ENCODE measurements at regions not wholly inside any gene's neighbourhood (a gene's known extent, or its start where the extent isn't known, plus 50 kb on each side); places are given as distances from the start of the nearest gene placed in this dataset.

DNA sequence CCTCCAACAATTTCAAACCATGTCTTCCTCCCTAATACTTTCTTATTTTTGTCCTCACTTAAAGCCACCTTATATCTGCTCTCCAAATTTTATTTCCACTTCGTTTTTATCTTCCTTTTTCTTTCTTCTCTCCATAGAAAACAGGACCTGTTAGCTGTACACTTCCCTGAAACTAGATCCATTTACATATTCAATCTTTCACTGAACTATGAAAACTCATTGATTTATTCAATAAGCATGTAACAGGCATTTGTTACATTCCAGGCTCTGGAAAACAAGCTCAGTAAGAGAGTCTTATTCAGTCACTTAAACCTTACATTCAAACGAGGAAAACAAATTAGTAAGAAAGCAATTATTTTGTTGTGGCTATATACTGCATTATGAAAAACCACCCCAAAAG, 1225.3 kb downstream of the SUCLG1 start:
- TF ChIP-seq, protein P1, sequence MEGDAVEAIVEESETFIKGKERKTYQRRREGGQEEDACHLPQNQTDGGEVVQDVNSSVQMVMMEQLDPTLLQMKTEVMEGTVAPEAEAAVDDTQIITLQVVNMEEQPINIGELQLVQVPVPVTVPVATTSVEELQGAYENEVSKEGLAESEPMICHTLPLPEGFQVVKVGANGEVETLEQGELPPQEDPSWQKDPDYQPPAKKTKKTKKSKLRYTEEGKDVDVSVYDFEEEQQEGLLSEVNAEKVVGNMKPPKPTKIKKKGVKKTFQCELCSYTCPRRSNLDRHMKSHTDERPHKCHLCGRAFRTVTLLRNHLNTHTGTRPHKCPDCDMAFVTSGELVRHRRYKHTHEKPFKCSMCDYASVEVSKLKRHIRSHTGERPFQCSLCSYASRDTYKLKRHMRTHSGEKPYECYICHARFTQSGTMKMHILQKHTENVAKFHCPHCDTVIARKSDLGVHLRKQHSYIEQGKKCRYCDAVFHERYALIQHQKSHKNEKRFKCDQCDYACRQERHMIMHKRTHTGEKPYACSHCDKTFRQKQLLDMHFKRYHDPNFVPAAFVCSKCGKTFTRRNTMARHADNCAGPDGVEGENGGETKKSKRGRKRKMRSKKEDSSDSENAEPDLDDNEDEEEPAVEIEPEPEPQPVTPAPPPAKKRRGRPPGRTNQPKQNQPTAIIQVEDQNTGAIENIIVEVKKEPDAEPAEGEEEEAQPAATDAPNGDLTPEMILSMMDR (IDR thresholded peaks at IDR 0.05), result no peak
- TF ChIP-seq ZSCAN20 (CRISPR knock-in tag; IDR thresholded peaks at IDR 0.05), result no peak
- no peak for TF ChIP-seq EP300 (IDR thresholded peaks at IDR 0.05)
- TF ChIP-seq, protein P2, sequence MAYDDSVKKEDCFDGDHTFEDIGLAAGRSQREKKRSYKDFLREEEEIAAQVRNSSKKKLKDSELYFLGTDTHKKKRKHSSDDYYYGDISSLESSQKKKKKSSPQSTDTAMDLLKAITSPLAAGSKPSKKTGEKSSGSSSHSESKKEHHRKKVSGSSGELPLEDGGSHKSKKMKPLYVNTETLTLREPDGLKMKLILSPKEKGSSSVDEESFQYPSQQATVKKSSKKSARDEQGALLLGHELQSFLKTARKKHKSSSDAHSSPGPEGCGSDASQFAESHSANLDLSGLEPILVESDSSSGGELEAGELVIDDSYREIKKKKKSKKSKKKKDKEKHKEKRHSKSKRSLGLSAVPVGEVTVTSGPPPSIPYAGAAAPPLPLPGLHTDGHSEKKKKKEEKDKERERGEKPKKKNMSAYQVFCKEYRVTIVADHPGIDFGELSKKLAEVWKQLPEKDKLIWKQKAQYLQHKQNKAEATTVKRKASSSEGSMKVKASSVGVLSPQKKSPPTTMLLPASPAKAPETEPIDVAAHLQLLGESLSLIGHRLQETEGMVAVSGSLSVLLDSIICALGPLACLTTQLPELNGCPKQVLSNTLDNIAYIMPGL (CRISPR knock-in tag; IDR thresholded peaks at IDR 0.05; ENCODE audit: borderline replicate concordance), result no peak
- TF ChIP-seq RAD21 (conservative IDR thresholded peaks at IDR 0.05 in 1 of 2, IDR thresholded peaks at IDR 0.05 in 1 of 2), result no peak
- TF ChIP-seq CBX2 (IDR thresholded peaks at IDR 0.05; ENCODE audit: borderline replicate concordance, low read depth), result no peak
- TF ChIP-seq, protein P3, sequence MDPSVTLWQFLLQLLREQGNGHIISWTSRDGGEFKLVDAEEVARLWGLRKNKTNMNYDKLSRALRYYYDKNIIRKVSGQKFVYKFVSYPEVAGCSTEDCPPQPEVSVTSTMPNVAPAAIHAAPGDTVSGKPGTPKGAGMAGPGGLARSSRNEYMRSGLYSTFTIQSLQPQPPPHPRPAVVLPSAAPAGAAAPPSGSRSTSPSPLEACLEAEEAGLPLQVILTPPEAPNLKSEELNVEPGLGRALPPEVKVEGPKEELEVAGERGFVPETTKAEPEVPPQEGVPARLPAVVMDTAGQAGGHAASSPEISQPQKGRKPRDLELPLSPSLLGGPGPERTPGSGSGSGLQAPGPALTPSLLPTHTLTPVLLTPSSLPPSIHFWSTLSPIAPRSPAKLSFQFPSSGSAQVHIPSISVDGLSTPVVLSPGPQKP (IDR thresholded peaks at IDR 0.05; ENCODE audit: low read depth, low read length), result no peak
- TF ChIP-seq FOSB (CRISPR knock-in tag; IDR thresholded peaks at IDR 0.05), result no peak
